Fibroblast of pulmonary artery (primary cell): ENCODE measurements at regions not wholly inside any gene's neighbourhood (a gene's known extent, or its start where the extent isn't known, plus 50 kb on each side); places are given as distances from the start of the nearest gene placed in this dataset.
"Not testable (repeated sequence)": the region's sequence is repeated elsewhere in the genome, so short reads cannot be mapped to it uniquely, and the experiment has no call there.

Experiments used
- DNase-seq: peaks from one replicate; pipeline ENCODE4 v3.0.0-alpha.2; 2010; ENCODE audit warnings: low read depth
- H3K4me3 ChIP-seq: replicated peaks from 2 replicates; pipeline ENCODE4 v1.5.1; 2011; ENCODE audit warnings: low read depth, mild to moderate bottlenecking, control low read depth, low read length, moderate library complexity
- CTCF ChIP-seq: IDR thresholded peaks from 2 replicates; pipeline ENCODE4 v1.5.1; 2011; ENCODE audit warnings: mild to moderate bottlenecking, control low read depth, low read length, inconsistent platforms; ENCODE audit errors: missing control alignments

GRCh38 chr6:130617658-130618057, 209.5 kb upstream of the SMLR1 start:
- H3K4me3 ChIP-seq, result no peak overlapping the region
- no peak for TF ChIP-seq CTCF
- DNase-seq, result no peak

GRCh38 chr6:130618806-130619205, 208.4 kb upstream of the SMLR1 start:
- not testable (repeated sequence) for DNase-seq

GRCh38 chr6:130620338-130620781, 206.8 kb upstream of the SMLR1 start:
- TF ChIP-seq CTCF, result no peak
- DNase-seq, result peak; percentile 14
- no peak overlapping the region for H3K4me3 ChIP-seq

More at GRCh38 chr6:130618806-130619205, 208.4 kb upstream of the SMLR1 start:
- H3K4me3 ChIP-seq, result not testable (repeated sequence)

GRCh38 chr6:130622142-130622541, 205.1 kb upstream of the SMLR1 start:
- no peak for TF ChIP-seq CTCF
- H3K4me3 ChIP-seq, result no peak overlapping the region
- DNase-seq, result no peak

GRCh38 chr6:130624046-130624445, 203.2 kb upstream of the SMLR1 start:
- peak; percentile 20 for DNase-seq
- H3K4me3 ChIP-seq, result no peak overlapping the region
- no peak for TF ChIP-seq CTCF

- DNase-seq, result peak; percentile 17
- H3K4me3 ChIP-seq, result no peak overlapping the region
- no peak for TF ChIP-seq CTCF
Measured at GRCh38 chr6:130625825-130626527, 201.2 kb upstream of the SMLR1 start.

GRCh38 chr6:130628862-130629261, 198.3 kb upstream of the SMLR1 start:
- no peak overlapping the region for H3K4me3 ChIP-seq
- DNase-seq, result no peak
- no peak for TF ChIP-seq CTCF
